GM18907 (cell line): ENCODE measurements at regions not wholly inside any gene's neighbourhood (a gene's known extent, or its start where the extent isn't known, plus 50 kb on each side); places are given as distances from the start of the nearest gene placed in this dataset.

ENCODE experiments used
- ATAC-seq: cut with Tn5 transposase; IDR thresholded peaks from one replicate; pipeline ENCODE4 v1.9.1; 2021; ENCODE audit warnings: mild to moderate bottlenecking, moderate library complexity; ENCODE audit not compliant: unreplicated experiment

GRCh38 chr2:106572541-106573450 lies 85.6 kb downstream of the CD8B2 start:
- ATAC-seq = no peak

- no peak for ATAC-seq
Observed at GRCh38 chr2:106573773-106574172, 86.6 kb downstream of the CD8B2 start.

DNA sequence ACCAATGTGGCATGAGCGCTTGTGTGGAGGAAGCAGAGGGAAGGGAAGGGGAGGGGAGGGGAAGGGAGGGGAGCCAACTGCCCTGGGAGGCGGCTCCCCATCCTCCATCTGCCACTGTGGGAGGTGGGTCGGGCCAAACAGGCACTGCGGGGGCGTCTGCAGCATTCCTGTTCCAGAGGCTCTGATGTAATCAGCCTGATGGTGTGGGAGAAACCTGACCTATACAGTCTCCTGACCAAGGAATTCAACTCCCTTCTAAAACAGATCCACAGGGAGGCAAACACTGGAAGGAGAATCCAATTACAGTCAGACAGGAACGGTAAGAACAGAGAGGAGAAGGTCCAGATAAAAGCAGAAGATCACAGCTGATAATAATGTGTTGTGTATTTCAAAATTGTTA lies 88.8 kb downstream of the CD8B2 start:
- ATAC-seq = no peak

DNA sequence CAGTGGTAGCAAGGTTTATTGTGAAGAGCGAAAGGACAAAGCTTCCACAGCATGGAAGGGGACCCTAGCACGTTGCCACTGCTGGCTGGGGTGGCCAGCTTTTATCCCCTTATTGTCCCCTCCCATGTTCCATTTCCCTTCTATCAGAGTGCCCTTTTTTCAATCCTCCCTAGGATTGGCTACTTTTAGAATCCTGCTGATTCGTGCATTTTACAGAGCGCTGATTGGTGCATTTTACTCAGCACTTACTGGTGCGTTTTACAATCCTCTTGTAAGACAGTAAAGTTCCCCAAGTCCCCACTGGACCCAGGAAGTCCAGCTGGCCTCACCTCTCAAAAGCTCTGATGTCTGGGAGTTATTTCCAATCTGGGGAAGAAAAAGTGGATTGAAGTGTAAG lies 90.1 kb downstream of the CD8B2 start:
- ATAC-seq = no peak

DNA sequence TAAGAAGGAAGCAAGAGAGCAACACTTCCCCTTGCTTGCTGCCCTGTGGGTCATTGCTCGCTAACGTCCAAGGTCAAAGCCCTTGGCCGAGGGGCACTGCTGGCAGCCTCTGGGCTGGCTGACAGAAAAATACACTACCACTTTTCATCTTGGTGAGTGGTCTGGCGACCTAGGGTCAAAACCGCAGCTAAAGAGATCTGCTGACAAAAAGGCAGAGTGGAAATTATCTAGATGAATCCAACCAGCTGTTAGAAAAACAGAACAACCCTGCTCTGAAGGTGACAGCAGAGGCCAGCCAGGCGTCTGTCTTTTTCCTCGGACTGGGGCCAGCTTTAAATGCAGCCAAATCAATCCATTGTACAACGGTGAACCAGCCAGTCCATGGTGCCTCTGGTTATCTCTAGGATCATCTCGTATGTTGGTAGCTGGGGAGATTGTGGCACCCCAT lies 92.6 kb downstream of the CD8B2 start:
- ATAC-seq = no peak

DNA sequence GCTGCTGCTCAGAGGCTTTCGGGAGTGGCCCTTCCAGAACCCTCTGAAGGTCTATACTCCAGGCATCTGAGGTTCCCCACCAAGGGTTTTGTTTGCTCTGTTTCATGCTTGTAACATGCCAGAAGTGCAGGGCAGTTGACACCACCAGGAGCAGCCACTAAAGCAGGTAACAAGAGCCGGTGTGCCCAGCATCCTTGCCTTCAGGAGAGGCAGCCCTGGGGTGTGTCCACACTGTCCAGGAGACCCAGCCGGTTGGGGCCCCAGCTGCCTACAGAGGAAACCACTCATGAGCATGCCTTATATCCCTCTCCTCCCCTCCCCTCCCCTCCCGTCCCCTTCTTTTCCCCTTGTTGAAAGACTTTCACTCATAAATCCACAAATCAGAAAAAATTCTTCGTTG lies 93.1 kb downstream of the CD8B2 start:
- ATAC-seq = no peak

- no peak for ATAC-seq
Observed at GRCh38 chr2:106581328-106581727, 94.2 kb downstream of the CD8B2 start.

GRCh38 chr2:106581755-106582147 lies 94.6 kb downstream of the CD8B2 start:
- no peak for ATAC-seq

DNA sequence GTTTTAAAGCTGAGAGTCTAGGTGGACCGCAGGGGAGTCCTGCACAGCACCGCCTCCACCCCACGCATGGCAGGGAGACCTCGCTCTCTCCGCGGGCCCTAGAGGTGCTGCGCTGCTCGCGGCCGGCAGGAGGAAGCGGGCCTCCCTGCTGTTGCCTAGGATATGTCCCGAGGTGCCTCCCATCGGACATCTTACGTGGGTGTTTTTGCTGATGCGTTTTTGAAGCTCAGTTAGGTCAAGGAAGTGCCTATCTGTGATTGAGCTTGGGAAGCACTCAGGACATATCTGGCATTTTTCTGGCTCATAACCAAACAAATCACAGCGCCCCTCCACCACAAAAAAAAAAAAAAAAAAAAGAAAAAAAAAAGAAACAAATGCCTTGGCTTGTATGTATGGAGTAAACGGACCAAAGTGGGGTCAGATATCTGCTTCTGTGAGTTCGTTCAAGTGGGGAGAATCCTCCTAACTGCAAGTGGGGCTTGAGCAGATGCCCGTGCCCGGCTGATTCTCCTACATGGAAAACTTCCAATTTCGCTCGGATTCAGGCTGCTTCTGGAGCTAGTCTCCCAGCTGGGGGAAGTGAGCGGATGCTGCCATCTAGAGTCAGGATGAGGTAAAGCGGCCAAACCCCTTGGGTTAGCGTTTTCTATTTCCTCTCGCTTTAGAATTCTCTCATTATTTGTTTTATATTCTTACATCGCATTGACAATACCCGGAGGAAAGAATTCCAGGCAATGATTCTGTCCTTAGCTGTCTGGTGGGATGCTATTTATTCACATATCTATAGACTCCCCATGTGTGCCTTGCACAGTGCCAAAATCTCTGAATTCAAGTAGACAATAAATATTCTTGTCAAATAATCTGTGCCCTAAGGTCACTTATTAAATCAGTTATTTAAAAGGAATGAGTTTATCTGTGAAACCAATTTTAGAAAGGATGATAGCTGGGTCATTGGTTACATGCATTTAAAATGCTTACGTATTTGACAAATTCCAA lies 95.3 kb downstream of the CD8B2 start:
- peak; percentile 80 for ATAC-seq

GRCh38 chr2:106584304-106584954 lies 97.3 kb downstream of the CD8B2 start:
- no peak for ATAC-seq

GRCh38 chr2:106596844-106597243 lies 109.7 kb downstream of the CD8B2 start:
- ATAC-seq = no peak

- ATAC-seq = no peak
Observed at GRCh38 chr2:106599540-106599939, 112.4 kb downstream of the CD8B2 start.

GRCh38 chr2:106602042-106602441 lies 114.9 kb downstream of the CD8B2 start:
- ATAC-seq = no peak

DNA sequence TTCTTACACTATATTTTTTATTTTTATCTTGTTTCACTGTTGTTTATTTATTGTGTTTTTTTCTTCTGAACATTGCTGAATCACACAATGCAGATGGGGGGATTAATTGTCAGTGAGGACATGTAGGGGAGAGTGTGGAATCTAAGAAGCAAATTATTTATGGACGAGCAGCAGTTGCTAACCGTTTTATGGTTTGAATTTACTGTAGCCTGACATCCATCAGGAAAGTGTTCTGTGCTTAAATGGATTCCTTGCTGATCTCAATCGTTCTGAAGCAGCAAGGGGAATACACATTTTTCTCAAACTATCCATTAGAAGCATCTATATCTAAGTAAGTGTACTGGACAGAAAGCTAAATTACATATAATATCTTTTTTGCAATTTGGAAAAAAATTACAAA lies 119.5 kb downstream of the CD8B2 start:
- no peak for ATAC-seq

- no peak for ATAC-seq
Observed at GRCh38 chr2:106607371-106607770, 120.2 kb downstream of the CD8B2 start.

- no peak for ATAC-seq
Observed at GRCh38 chr2:106609780-106610179, 122.6 kb downstream of the CD8B2 start.

GRCh38 chr2:106614511-106615291 lies 127.5 kb downstream of the CD8B2 start:
- ATAC-seq = no peak

- no peak for ATAC-seq
Observed at GRCh38 chr2:106618614-106619013, 131.4 kb downstream of the CD8B2 start.

DNA sequence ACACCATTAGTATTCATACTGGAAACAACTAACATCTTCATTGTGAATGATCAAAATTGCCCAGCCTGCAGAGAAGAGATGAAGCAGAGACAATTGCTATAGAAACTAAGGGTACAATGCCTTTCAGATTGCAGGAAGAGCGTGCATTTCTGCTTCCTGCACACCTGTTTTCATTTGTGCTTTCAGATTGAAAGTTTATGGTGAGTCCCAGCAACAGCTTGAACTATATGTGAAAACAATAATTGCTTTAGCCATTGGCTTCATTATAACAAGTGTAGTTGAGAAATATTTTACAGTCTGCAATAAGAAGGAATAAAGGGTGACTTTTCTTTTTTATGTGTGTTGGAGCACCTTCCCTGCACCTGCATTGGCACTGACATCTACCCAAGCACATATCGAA lies 136.3 kb downstream of the CD8B2 start:
- ATAC-seq = no peak

- no peak for ATAC-seq
Observed at GRCh38 chr2:106624787-106625380, 137.7 kb downstream of the CD8B2 start.
